Vagina (tissue), 2 donors: ENCODE measurements at regions not wholly inside any gene's neighbourhood (a gene's known extent, or its start where the extent isn't known, plus 50 kb on each side); places are given as distances from the start of the nearest gene placed in this dataset.

ENCODE experiments used
- CTCF ChIP-seq, 3 experiments: fragments of 450-650 bp in 2 of 3; fragments of 200-600 bp in 1 of 3; sonication (generic) in 1 of 3; IDR thresholded peaks; one replicate each; pipeline ENCODE4 v1.5.1; 2017 to 2019; ENCODE audit warnings: antibody characterized with exemption in 3 of 3, mild to moderate bottlenecking in 2 of 3, moderate library complexity in 2 of 3
- POLR2A ChIP-seq, 2 donors: fragments of 450-650 bp; IDR thresholded peaks; one replicate each; pipeline ENCODE4 v1.6.1; 2017; ENCODE audit warnings: antibody characterized with exemption in 2 of 2, mild to moderate bottlenecking in 2 of 2, moderate library complexity in 2 of 2

- no peak for TF ChIP-seq POLR2A (IDR thresholded peaks at IDR 0.05)
- TF ChIP-seq CTCF (IDR thresholded peaks at IDR 0.05) = no peak
Observed at GRCh38 chr18:45164551-45164950, 450.7 kb upstream of the SLC14A2 start.
